ENCODE measurements at regions not wholly inside any gene's neighbourhood (a gene's known extent, or its start where the extent isn't known, plus 50 kb on each side); places are given as distances from the start of the nearest gene placed in this dataset.

DNA sequence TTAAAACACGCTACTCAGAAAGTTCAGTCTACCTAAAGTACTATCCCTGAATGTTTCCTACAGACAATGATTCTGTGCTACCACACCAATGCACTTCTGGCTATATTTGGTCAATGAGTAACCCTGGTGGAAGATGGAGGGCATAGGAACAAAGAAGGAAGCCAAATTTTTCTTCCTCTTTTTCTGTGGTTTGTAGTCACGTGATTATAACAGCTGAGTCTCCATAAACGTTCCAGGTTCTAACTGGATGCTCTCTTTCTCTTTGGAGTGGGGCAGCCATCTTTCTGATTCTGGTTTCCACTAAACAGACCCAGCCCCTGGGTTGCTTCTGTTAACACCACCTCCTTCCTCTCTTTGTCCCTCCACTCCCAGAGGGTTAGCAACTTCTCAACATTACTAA, 274.9 kb downstream of the CDH11 start:
- Histone ChIP-seq H2BK15ac (ENCODE audit: low read length) (no peak overlapping the region), H3K9ac (ENCODE audit: low read depth, low read length, poor library complexity) (no peak overlapping the region), H3K18ac (ENCODE audit: low read length) (no peak overlapping the region), H3K27me3 (ENCODE audit: control insufficient read depth in 3 of 3, insufficient read depth in 3 of 3, low read depth in 1 of 3, low read length in 3 of 3) (no peaks in the 10 kb centered on the region), H4K8ac (ENCODE audit: low read depth, low read length) (no peak overlapping the region), H2AK5ac (ENCODE audit: low read depth, low read length) (no peak overlapping the region), H3K9me3 (replicated peaks in 1 of 2; ENCODE audit: control insufficient read depth in 2 of 2, insufficient read depth in 1 of 2, low read depth in 1 of 2, low read length in 2 of 2) (no peaks in the 10 kb centered on the region), H3K4me2 (ENCODE audit: insufficient read depth, low read length, poor library complexity, severe bottlenecking) (no peak overlapping the region), H3K23ac (ENCODE audit: low read depth, low read length, poor library complexity) (no peak overlapping the region), H2BK120ac (ENCODE audit: low read depth, low read length) (no peak overlapping the region), H3K4me3 (ENCODE audit: low read length in 2 of 2) (no peak overlapping the region), H3K4me1 (ENCODE audit: control insufficient read depth in 2 of 2, insufficient read depth in 1 of 2, low read depth in 1 of 2, low read length in 2 of 2) (no peaks in the 10 kb centered on the region), H2BK12ac (ENCODE audit: low read length) (no peak overlapping the region), H3K4ac (ENCODE audit: low read length) (no peak overlapping the region), H2BK5ac (ENCODE audit: low read length) (no peak overlapping the region), H4K91ac (ENCODE audit: low read depth, low read length, poor library complexity) (no peak overlapping the region), H3K14ac (ENCODE audit: low read length) (no peak overlapping the region), H3K27ac (replicated peaks; ENCODE audit: low read length) (no peak overlapping the region), H2AFZ (ENCODE audit: low read length) (no peak overlapping the region), H3K79me1 (ENCODE audit: low read depth, low read length) (no peaks in the 10 kb centered on the region), H3K36me3 (replicated peaks in 1 of 2; ENCODE audit: control insufficient read depth in 2 of 2, insufficient read depth in 2 of 2, low read length in 2 of 2) (no peaks in the 10 kb centered on the region)
- no peak for DNase-seq (ENCODE audit: low spot score)
- WGBS, 2 donors (ENCODE audit: extremely low coverage in 2 of 2, insufficient read length in 2 of 2, insufficient replicate concordance in 1 of 2), result no CpG with 5 or more reads among the region's 3 CpGs

DNA sequence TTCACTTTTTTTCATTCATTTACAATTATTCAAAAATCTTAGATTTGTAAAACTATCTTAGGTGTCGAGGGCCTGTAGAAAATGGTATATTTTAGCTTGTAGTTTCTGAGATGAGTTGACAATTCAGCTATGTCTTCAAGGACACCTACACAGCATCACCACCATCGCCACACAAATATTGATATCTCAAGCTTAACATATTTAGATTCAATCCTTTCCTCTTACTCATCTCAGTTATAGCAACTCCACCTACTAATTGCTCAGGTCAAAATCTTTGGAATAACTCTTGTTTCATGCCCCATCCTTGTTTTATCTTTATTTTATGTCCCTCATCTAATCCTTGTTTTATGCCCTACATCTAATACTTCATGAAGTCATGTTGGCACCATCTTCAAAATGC, 276.8 kb downstream of the CDH11 start:
- H3K9ac ChIP-seq (ENCODE audit: low read depth, low read length, poor library complexity), result no peak overlapping the region
- whole genome bisulfite sequencing, 2 donors (ENCODE audit: extremely low coverage in 2 of 2, insufficient read length in 2 of 2, insufficient replicate concordance in 1 of 2), result no CpG with 5 or more reads among the region's 2 CpGs
- H3K9me3 ChIP-seq (replicated peaks in 1 of 2; ENCODE audit: control insufficient read depth in 2 of 2, insufficient read depth in 1 of 2, low read depth in 1 of 2, low read length in 2 of 2), result no peaks in the 10 kb centered on the region
- no peak overlapping the region for H3K27ac ChIP-seq (replicated peaks; ENCODE audit: low read length)
- no peak overlapping the region for H3K4me2 ChIP-seq (ENCODE audit: insufficient read depth, low read length, poor library complexity, severe bottlenecking)
- no peaks in the 10 kb centered on the region for H3K36me3 ChIP-seq (replicated peaks in 1 of 2; ENCODE audit: control insufficient read depth in 2 of 2, insufficient read depth in 2 of 2, low read length in 2 of 2)
- no peaks in the 10 kb centered on the region for H3K4me1 ChIP-seq (ENCODE audit: control insufficient read depth in 2 of 2, insufficient read depth in 1 of 2, low read depth in 1 of 2, low read length in 2 of 2)
- no peak overlapping the region for H2AK5ac ChIP-seq (ENCODE audit: low read depth, low read length)
- no peak overlapping the region for H2AFZ ChIP-seq (ENCODE audit: low read length)
- H3K14ac ChIP-seq (ENCODE audit: low read length), result no peak overlapping the region
- no peak overlapping the region for H2BK120ac ChIP-seq (ENCODE audit: low read depth, low read length)
- no peak overlapping the region for H2BK12ac ChIP-seq (ENCODE audit: low read length)
- H3K27me3 ChIP-seq (ENCODE audit: control insufficient read depth in 3 of 3, insufficient read depth in 3 of 3, low read depth in 1 of 3, low read length in 3 of 3), result no peaks in the 10 kb centered on the region
- H3K4me3 ChIP-seq (ENCODE audit: low read length in 2 of 2), result no peak overlapping the region
- no peak overlapping the region for H4K91ac ChIP-seq (ENCODE audit: low read depth, low read length, poor library complexity)
- no peak overlapping the region for H3K23ac ChIP-seq (ENCODE audit: low read depth, low read length, poor library complexity)
- no peak overlapping the region for H2BK15ac ChIP-seq (ENCODE audit: low read length)
- no peak overlapping the region for H3K18ac ChIP-seq (ENCODE audit: low read length)
- no peak for DNase-seq (ENCODE audit: low spot score)
- H2BK5ac ChIP-seq (ENCODE audit: low read length), result no peak overlapping the region
- H4K8ac ChIP-seq (ENCODE audit: low read depth, low read length), result no peak overlapping the region
- no peak overlapping the region for H3K4ac ChIP-seq (ENCODE audit: low read length)
- H3K79me1 ChIP-seq (ENCODE audit: low read depth, low read length), result no peaks in the 10 kb centered on the region

DNA sequence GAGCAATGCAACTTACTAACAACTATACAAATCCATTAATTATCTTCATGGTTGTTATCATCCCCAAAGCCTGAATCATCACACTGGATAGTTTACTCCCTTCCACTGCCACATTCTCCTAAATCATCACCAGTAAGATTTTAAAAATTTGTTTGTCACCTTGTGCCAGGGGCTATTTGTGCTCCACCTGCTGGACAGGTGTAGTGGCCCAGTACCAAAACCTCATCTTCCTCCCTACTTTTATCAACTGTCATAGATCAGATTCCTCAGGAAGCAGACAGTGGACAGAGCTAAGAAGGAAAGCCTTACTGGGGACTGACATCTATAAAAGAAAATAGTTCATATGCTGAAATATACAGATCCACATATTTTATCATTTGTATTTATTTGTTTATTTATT, 280.4 kb downstream of the CDH11 start:
- Histone ChIP-seq H3K9me3 (replicated peaks in 1 of 2; ENCODE audit: control insufficient read depth in 2 of 2, insufficient read depth in 1 of 2, low read depth in 1 of 2, low read length in 2 of 2) (no peaks in the 10 kb centered on the region), H2BK12ac (ENCODE audit: low read length) (no peak overlapping the region), H3K4me2 (ENCODE audit: insufficient read depth, low read length, poor library complexity, severe bottlenecking) (no peak overlapping the region), H4K91ac (ENCODE audit: low read depth, low read length, poor library complexity) (no peak overlapping the region), H3K4me1 (ENCODE audit: control insufficient read depth in 2 of 2, insufficient read depth in 1 of 2, low read depth in 1 of 2, low read length in 2 of 2) (no peaks in the 10 kb centered on the region), H2BK15ac (ENCODE audit: low read length) (no peak overlapping the region), H3K79me1 (ENCODE audit: low read depth, low read length) (no peaks in the 10 kb centered on the region), H3K18ac (ENCODE audit: low read length) (no peak overlapping the region), H3K23ac (ENCODE audit: low read depth, low read length, poor library complexity) (no peak overlapping the region), H2BK5ac (ENCODE audit: low read length) (no peak overlapping the region), H3K4me3 (ENCODE audit: low read length in 2 of 2) (no peak overlapping the region), H2BK120ac (ENCODE audit: low read depth, low read length) (no peak overlapping the region), H2AK5ac (ENCODE audit: low read depth, low read length) (no peak overlapping the region), H3K4ac (ENCODE audit: low read length) (no peak overlapping the region), H4K8ac (ENCODE audit: low read depth, low read length) (no peak overlapping the region), H3K27ac (replicated peaks; ENCODE audit: low read length) (no peak overlapping the region), H3K36me3 (replicated peaks in 1 of 2; ENCODE audit: control insufficient read depth in 2 of 2, insufficient read depth in 2 of 2, low read length in 2 of 2) (no peaks in the 10 kb centered on the region), H2AFZ (ENCODE audit: low read length) (no peak overlapping the region), H3K27me3 (ENCODE audit: control insufficient read depth in 3 of 3, insufficient read depth in 3 of 3, low read depth in 1 of 3, low read length in 3 of 3) (no peaks in the 10 kb centered on the region), H3K9ac (ENCODE audit: low read depth, low read length, poor library complexity) (no peak overlapping the region), H3K14ac (ENCODE audit: low read length) (no peak overlapping the region)
- DNase-seq (ENCODE audit: low spot score), result no peak

DNA sequence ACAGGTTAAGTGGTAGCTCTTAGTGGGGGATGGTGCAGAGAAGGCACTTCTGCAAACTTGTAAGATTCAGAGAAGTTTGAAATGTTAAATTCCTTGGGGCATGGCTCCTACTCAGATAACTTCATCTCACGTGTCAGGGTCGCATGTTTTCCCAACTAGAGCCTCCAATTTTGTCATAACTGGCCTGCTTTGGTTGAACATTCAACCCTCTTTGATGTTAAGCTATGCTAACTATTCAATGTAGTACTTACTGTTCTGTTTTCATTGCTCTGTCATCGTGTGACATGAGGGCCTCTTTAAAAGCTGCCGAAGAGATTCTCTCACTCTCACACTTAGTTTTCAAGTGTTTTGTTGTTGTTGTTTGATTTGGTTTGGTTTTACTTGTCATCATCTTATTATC, 280.8 kb downstream of the CDH11 start:
- Histone ChIP-seq H3K14ac (ENCODE audit: low read length) (no peak overlapping the region), H3K4me1 (ENCODE audit: control insufficient read depth in 2 of 2, insufficient read depth in 1 of 2, low read depth in 1 of 2, low read length in 2 of 2) (no peaks in the 10 kb centered on the region), H3K36me3 (replicated peaks in 1 of 2; ENCODE audit: control insufficient read depth in 2 of 2, insufficient read depth in 2 of 2, low read length in 2 of 2) (no peaks in the 10 kb centered on the region), H3K4me3 (ENCODE audit: low read length in 2 of 2) (no peak overlapping the region), H3K9me3 (replicated peaks in 1 of 2; ENCODE audit: control insufficient read depth in 2 of 2, insufficient read depth in 1 of 2, low read depth in 1 of 2, low read length in 2 of 2) (no peaks in the 10 kb centered on the region), H3K79me1 (ENCODE audit: low read depth, low read length) (no peaks in the 10 kb centered on the region), H2BK5ac (ENCODE audit: low read length) (no peak overlapping the region), H4K8ac (ENCODE audit: low read depth, low read length) (no peak overlapping the region), H3K27ac (replicated peaks; ENCODE audit: low read length) (no peak overlapping the region), H2BK120ac (ENCODE audit: low read depth, low read length) (no peak overlapping the region), H2BK15ac (ENCODE audit: low read length) (no peak overlapping the region), H4K91ac (ENCODE audit: low read depth, low read length, poor library complexity) (no peak overlapping the region), H2BK12ac (ENCODE audit: low read length) (no peak overlapping the region), H2AFZ (ENCODE audit: low read length) (no peak overlapping the region), H3K27me3 (ENCODE audit: control insufficient read depth in 3 of 3, insufficient read depth in 3 of 3, low read depth in 1 of 3, low read length in 3 of 3) (no peaks in the 10 kb centered on the region), H3K4ac (ENCODE audit: low read length) (no peak overlapping the region), H3K18ac (ENCODE audit: low read length) (no peak overlapping the region), H3K4me2 (ENCODE audit: insufficient read depth, low read length, poor library complexity, severe bottlenecking) (no peak overlapping the region), H3K23ac (ENCODE audit: low read depth, low read length, poor library complexity) (no peak overlapping the region), H2AK5ac (ENCODE audit: low read depth, low read length) (no peak overlapping the region), H3K9ac (ENCODE audit: low read depth, low read length, poor library complexity) (no peak overlapping the region)
- DNase-seq (ENCODE audit: low spot score), result no peak
- WGBS, 2 donors (ENCODE audit: extremely low coverage in 2 of 2, insufficient read length in 2 of 2, insufficient replicate concordance in 1 of 2), result no CpG with 5 or more reads among the region's 4 CpGs
